ENCODE measurements at regions not wholly inside any gene's neighbourhood (a gene's known extent, or its start where the extent isn't known, plus 50 kb on each side); places are given as distances from the start of the nearest gene placed in this dataset.

DNA sequence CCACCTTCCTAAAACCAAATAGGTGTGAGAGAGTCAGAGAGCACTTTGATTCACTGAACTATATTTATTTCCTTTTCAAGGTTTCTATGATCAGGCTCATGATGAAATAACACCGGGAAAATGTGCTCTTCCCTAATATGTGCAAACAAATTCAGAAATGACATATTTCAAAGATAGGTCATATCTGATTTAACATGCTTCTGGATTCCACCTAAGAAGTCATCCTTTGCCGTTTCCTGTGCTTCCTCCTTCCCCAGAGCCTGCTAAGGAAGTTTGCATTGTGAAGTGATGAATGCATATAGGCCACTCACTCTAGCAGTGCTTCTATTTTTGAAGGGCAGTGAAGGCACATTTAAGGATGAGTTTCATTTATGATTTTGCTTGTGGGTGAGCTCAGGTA, 327.6 kb downstream of the TDRD15 start:
- no peak for DNase-seq

DNA sequence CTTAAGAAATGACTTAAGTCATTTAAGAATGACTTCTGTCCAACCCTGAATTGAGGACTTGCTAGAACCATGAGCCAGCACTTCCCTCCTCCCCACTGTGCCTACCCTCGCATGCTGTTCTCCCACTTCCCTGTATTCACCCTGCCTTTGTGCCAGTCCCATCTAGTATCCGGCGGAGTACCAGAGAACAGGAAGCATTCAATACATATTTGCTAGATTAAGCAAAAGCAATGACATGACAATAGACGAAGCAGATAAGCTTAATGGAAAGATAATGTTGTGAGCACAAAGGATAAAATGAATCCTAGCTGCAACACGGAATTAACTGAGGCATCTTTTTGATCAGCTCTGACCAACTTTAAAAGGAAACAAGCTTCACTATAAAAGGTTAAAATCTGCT, 328.5 kb downstream of the TDRD15 start:
- DNase-seq = no peak

DNA sequence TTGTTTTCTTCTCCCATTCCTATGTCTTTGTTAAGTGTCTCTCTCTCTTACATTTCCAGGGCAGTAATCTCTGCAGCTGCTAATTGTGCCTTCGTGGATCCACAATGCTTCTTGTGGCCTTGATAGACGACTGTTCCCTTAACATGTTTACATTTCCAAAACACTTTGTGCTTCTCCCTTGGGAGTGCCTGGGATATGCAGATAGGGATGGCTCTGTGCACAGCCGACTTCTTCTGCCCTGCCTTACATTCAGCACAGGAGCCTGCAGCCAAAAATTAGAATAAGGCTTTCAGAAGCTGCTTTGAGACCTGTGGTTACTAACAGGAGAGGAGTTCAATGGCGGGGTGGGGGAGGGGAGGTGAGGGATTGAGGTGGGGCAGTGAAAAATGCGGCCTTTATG, 328.9 kb downstream of the TDRD15 start:
- DNase-seq = no peak

DNA sequence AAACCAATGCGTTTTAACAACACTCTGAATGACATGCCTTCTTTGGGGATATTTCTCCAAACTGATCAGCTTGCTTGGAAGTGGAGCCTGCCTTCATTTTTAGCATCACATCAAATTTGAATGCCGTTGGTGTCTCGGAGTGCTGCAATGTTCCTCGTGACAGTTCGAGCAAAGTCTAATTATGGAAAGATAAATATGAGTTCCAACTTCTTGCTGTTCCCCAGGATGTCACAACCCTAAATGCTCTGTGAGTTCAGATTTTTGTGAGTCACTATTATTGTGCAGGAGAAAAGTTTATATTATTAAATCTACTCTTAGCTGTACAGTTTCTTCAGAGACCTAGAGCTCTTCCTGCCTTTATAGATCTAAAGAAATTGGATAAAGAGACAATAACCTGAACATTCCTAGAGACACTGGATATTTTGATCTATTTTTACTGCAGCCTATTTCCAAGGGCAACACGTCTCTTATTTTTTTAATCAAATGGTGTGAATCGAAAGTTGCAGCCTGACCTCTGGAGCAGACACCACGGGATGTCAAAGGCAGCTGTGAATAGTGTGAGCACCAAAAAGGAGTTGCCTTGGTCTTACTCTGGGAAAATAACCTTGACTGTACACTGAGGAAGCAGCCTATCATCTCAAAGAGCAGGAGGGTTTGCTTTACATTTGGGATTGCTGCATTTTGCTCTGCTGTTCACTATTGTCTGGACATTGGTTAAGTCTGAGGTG, 330.1 kb downstream of the TDRD15 start:
- no peak for DNase-seq

DNA sequence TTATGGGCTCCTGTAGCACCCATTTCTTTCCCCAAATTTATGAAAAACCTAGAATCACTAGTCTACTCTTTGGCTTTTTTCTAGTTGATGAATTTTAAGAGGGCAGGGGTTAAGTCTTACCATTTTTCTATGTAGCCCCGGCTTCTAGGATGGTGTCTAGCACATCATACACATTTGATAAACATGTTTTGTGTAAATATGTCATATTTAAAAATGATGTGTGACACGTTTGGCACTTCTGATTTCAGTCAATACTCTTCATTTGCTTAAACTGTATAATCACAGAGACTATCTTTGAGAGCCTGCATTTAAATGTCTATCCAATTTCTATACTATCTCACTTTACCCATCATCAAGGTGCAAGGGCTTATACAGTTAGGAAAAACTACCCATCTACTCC, 331.1 kb downstream of the TDRD15 start:
- DNase-seq = no peak

DNA sequence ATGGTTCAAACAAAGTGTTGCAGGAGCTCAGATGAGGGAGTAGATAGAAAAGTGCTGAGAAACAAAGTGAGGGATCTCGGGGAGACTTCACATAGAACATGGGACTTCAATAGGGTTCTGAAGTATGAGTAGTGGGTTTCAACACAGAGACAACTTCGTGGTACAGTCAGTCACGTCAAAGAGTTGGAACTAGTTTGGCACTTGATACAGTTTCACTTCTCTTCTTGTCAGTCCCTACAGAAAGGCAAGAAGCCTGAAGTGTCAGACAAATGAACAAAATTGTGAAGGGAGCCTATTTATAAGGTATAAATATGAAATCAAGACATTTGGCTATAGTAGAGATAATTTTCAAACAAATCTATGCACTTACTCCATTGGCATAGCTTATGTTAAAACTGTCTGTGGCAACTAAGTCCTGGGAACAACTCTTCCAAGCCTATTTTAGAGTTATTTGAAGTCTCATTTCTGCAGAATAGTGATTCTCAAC, 338.0 kb downstream of the TDRD15 start:
- DNase-seq = no peak

DNA sequence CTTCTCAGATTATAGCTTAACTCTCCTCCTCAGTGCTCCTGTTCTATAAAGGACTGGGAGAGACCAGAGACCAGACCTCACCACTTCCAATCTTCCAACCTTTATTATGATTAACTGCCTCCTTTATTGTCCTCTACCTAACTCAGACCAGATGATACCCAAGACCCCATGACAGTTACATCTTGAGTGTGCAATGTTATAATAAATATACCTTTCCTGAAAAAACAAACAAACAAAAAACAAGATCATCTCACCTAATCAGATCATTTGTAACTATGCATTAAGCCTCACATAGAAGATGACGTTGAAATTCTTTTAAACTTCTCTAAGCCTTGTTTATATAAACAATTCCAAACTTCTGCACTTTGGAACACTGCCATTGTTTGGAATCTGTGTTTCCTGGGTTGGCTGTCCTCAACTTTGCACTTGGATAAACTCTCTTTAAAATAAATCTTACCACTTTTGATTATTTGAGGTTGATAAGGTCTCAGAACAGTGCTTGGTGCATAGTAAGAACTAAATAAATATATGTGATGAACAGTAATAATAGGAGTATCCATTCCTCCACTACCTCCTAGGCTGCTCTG, 342.7 kb downstream of the TDRD15 start:
- no peak for DNase-seq

DNA sequence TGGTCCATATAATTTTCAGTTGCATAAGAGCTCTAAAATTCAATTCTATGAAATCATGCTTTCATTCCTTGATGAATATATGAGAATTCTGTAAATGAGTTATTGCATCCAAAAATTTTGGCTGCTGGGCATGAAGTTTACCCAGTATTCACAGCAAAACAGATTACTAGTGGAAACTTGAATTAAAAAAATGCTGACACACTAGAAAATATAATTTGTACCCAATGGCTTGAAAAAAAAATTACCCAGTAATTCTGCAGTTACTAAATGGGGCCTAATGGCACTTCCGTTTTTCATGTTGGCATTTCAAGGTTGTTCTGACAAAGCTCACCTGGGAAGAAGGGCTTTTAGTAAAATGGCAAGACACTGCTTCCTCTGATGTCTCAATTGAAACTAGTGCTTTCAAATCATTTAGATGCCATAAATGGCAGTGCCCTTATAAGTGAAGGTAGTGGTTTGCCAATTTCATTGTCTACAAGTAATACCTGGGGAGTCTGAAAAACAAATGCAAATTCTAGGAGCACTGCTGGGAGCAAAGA, 343.6 kb downstream of the TDRD15 start:
- DNase-seq = no peak

DNA sequence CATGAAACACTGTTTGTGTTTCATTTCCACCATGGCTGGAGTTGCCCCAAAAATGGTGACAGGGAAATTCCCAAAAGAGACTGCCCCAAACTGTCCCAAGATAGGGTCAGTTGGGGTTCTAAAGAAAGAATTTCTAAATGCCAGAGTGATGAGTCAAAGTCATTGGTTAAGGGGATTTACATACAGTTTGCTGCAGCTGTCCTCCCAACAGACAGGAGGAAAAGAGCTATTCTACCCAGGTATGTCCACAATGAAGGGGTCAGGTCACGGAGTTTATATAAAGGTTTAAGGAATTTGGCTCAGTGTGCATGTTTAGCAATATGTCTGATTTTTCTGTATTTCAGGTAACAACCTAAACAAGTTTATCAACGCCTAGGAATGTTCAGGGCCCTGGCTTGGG, 344.1 kb downstream of the TDRD15 start:
- DNase-seq = no peak

DNA sequence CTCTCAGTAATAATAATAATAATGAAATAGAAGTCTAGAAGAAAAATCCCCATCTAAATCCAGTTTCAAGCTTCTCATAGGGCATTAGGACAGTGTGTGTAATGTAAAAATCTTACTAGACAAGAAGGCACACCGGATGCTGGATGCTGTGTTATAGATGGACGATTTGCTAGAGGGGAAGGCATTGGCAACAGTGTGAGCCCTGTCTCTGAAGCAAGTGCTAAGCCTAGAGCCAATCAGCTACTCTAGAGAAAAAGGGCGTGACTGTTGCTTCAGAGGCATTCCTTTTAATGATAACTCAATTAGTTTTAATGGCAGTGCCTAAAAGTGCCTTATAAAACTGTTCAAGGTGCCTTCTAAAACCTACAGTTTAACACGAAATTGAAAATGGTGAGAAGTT, 344.9 kb downstream of the TDRD15 start:
- no peak for DNase-seq

DNA sequence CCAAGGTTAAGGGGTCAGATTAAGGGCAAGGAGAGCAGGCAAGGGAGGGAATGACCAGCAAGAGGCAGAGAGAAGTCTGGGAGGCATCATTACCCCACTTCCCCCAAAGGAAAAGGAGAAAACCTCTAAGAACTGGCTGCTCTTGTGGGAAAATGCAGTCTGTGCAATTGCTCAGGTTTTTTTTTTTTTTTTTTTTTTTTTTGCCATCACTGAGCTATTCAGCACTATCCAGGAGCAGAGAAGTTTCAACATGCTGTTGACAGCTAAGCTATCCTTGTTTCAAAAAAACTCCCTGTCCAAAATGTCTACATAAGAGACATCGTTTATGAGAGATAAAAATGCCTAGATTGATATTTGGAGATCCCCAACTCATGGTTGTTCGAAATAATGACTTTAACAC, 345.4 kb downstream of the TDRD15 start:
- no peak for DNase-seq

DNA sequence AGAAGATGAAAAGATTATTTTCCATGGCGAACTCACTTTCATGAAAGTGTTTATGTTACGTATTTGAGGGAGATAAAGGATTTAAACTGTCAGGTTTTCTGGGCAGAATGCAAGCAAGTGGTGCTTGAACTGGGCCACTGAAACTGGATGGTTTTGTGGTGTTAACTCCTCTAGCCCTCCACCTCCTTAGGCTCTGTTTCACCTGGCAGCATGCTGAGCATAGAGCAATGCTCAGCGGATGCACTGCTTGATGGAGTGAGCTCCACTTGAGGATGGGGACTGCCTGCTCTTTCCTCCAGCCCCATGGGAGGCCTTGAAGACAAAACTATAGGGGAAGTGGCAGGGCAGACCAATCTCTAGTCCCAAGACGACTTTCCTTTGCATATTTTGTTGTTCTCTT, 345.8 kb downstream of the TDRD15 start:
- no peak for DNase-seq

DNA sequence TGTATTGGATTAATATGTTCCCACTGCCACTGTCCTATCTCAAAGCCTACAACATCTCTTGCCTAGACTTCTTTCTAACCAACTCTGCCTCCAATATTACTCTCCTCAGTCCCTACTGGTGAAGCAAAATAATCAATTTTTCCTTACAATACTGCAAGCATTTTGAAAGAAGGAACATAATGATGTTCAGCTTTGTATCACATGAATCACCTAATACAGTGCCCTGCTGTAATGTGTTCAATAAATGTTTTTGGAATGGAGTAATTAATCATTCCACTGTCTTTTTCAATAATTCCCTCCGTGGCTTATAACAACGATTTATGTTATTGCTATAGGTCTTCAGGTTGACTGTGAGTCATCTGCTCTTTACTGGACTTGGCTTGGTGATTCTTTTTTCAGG, 356.4 kb downstream of the TDRD15 start:
- no peak for DNase-seq

DNA sequence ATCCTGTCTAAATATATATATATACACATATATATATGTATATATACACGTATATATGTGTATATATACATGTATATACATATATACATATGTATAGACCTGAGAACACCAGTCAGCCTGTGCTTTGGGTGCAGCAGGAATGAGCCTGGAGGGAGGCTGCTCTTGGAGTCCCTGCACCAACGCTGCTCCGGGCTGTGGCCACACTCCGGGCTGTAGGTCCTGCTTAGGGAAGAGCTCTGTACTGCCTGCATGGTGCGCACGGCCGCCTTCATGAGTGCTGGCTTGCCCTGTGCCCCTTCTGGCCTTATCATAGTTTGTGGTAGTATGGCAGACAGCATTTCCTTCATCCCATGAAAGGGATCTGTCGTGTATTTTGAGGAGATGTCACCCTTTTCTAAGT, 360.9 kb downstream of the TDRD15 start:
- no peak for DNase-seq

DNA sequence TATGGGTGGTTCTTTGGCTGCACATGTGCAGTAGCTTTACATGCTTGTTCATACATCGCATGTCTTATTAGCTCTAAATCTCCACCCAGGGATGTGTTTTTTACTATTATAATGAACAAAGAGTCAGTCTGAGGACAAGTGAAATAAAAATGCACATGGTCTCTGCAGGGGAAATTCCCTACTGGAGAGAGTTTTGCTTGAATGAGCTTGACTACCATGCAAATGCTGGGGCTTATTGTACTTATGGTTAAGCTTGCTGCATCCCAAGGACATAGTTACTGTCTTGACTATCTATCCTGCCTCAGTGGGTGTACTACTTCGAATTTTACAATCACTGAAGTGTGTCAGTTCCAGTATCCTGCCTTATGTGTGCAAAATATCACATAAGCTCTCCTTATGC, 362.7 kb downstream of the TDRD15 start:
- DNase-seq = no peak

DNA sequence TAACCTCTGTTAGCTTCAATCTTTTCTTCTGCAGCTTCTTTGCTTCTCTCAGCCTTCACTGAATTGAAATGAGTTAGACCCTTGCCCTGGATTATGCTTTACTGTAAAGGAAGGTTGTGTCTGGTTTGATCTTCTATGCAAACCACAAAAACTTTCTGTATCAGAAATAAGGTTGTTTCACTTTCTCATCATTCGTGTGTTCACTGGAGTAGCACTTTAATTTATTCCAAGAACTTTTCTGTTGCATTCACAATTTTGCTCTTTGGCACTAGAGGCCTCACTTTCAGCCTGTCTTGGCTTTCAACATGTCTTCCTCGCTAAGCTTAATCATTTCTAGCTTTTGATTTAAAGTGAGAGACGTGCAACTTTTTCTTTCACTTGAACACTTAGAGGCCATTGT, 365.3 kb downstream of the TDRD15 start:
- DNase-seq = no peak

DNA sequence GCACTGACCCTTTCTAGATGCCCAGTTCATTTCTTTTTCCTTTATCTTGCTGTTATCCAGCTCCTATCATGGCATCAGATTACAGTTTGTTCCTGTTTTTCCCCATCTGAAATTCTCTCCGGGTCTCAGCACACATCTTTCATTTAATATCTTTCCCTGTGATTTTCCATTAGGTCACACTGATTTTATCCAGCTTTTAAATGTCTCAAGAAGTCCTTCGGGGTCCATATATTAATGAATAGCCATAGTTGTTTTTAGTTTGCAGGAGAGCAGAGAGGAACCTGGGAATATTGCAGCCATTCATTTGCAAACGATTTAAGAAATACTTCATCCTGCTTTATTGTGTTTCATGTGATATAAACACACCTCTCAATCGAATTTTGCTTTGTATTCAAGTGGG, 374.2 kb downstream of the TDRD15 start:
- no peak for DNase-seq

DNA sequence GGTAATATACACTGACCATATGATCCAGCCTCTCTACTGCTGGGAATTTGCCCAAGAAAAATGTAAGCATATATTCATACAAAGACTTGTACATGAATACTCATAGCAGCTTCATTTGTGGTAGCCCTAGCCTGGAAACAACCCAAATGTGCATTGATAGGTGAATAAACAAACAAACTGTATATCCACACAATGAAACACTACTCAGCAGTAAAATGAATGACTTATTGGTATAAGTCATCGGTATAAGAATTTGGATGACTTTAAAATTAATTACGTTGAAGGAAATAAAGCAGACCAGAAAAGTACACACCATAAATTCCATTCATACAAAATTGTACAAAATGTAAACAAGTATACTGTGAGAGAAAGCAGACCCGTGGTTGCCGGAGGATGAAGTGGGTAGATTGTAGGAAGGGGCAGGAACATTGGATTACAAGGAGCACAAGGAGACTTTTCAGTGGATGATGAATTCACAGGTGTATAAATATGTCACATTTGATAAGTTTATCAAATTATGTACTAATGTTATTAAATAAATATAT, 376.7 kb downstream of the TDRD15 start:
- no peak for DNase-seq

DNA sequence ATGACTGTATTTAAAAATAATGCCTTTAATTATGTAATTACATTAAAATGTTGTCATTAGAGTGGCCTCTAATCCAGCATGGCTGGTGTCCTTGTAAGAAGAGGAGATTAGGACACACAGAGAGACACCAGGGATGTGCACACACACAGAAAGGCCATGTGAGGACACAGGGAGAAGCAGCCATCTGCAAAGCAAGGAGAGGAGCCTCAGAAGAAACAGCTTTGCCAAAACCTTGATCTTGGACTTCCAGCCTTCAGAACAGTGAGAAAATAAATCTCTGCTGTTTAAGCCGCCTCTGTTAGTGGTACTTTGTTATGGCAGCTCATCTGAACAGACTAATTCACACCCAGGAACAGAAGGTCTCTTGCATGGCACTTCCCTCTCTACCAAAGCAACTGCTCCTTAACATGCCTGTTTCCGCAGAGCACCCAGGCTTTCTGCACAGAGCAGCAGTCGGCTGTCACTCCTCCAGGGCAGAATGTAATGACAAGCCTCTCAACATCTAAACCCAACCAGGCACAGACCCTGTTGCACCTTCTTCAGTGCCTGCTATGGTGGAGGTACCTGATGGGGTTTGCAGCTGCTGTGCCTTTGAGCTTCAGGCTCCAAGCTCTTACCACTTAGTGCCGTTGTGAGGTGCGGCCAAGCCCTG, 377.7 kb downstream of the TDRD15 start:
- DNase-seq = peak in 1 of 2 experiments; percentile 36

DNA sequence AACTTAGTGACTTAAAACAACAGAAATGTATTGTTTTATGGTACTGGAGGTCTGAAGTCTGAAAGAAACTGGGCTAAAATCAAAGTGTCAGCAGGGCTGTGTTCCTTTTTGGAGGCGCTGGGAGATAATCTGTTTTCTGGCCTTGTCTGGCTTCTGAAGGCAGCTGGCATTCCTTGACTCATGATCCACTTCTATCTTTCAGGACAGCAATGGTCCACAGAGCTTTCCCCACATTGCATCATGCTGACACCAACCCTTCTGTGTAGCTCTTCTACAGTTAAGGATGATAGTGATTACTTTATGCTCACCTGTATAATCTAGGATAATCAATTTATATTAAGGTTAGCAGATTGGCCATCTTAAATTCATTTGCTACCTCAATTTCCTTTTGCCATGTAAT, 392.1 kb downstream of the TDRD15 start:
- DNase-seq = no peak

DNA sequence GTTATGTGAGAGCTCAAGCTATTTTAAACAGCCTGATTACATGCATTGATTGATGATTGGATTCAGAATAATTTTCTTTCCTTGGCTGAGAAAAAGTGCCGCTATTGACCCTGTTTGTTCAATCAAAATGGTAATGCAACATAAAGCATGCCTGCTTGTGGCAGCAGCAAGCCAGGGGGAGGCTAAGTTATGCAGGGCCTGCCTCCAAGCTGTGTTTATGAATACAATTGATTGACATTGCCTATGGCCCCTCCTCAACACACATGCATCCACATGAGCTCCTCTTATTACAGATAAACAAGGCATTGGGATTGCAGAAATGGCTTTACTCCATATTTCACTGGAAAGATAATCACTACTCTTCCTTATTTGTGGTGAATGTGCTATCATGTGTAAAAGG, 395.6 kb downstream of the TDRD15 start:
- DNase-seq = no peak

DNA sequence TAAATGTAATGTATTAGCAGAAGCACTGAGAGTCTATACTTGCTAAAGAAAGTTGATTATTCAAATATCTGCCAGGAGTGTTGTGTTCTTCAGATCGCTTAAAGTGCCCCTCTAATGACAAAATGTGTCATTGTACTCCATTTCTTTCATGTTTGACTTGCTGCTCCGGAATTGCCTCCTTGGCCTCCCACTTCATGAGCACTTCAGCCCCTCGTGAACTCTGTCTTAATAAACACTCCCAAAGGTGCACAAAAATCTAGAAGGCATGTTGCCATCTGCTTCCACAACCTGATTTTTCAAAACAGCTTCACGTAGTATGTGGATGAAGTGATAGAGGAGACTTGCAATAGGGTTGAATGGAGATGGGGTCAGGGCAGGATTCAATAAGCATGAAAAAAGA, 396.1 kb downstream of the TDRD15 start:
- peak in 1 of 2 experiments; percentile 23 for DNase-seq

DNA sequence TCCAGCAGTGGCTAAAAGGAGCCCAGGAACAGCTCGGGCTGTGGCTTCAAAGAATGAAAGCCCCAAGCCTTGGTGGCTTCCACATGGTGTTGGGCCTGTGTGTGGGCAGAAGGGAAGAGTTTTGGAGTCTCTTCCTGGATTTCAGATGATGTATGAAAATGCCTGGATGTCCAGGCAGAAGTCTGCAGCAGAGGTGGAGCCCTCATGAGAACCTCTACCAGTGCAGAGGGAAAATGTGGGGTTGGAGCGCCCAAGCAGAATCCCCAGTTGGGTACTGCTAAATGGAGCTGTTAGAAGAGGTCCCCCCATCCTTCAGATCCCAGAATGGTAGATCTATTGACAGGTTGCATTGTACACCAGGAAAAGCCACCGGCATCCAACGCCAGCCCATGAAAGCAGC, 412.1 kb downstream of the TDRD15 start:
- no peak for DNase-seq

DNA sequence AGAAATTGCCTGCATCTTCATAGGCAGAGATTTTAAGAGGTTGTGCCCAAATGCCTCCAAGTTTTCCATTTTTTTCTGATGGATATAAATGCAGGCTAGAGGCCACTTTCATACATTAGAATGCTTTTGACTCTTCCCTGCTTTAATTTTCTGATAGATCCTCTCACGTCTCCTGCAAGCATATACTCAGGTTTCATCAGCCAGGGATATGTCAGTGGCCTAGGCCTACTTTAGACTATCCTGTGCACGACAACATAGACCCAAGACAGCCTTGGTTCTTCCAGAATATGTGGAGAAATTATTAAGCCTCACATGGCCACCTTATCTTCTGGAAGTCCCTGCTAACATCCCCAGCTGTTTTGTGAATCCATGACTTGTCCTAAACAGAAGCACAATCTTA, 415.9 kb downstream of the TDRD15 start:
- no peak for DNase-seq

Measured in NCI-H524 (cell line).